GM18517 (cell line): ENCODE measurements at regions not wholly inside any gene's neighbourhood (a gene's known extent, or its start where the extent isn't known, plus 50 kb on each side); places are given as distances from the start of the nearest gene placed in this dataset.

Experiments
- ATAC-seq: cut with Tn5 transposase; IDR thresholded peaks from one replicate; pipeline ENCODE4 v1.9.1; 2021; ENCODE audit warnings: mild to moderate bottlenecking, moderate library complexity; ENCODE audit not compliant: unreplicated experiment

GRCh38 chr12:124633365-124634362 is 66.3 kb upstream of the NCOR2 start:
- no peak for ATAC-seq

GRCh38 chr12:124632519-124632984 is 65.1 kb upstream of the NCOR2 start:
- ATAC-seq = no peak

DNA sequence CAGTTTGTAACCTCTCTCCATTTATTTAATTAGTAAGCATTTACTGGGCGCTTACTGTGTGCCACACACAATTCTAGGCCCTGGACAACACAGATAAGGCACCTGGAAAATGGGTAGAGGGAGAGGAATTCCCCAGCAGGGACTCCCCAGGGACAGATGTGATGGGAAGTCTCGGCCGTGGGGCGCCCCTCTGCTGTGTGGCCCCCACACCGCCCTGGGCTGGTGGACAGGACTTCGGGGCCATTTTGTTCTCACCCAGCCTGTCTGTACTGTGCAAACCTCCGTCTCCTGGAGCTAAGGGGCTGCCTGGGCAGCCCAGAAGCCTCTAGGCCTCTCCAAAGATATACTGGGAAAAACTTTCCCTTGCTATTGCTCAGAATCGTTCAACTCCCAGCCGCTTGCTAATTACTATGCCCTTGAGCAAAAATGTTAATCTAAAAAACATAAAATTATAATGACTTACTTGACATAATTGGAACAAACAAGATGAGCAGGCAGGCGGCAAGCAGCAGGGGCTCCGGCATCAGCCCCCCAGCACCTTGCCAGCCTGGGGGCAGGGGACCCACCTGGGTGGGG is 64.4 kb upstream of the NCOR2 start:
- ATAC-seq = no peak

- no peak for ATAC-seq
Observed at GRCh38 chr12:124630791-124631313, 63.4 kb upstream of the NCOR2 start.

DNA sequence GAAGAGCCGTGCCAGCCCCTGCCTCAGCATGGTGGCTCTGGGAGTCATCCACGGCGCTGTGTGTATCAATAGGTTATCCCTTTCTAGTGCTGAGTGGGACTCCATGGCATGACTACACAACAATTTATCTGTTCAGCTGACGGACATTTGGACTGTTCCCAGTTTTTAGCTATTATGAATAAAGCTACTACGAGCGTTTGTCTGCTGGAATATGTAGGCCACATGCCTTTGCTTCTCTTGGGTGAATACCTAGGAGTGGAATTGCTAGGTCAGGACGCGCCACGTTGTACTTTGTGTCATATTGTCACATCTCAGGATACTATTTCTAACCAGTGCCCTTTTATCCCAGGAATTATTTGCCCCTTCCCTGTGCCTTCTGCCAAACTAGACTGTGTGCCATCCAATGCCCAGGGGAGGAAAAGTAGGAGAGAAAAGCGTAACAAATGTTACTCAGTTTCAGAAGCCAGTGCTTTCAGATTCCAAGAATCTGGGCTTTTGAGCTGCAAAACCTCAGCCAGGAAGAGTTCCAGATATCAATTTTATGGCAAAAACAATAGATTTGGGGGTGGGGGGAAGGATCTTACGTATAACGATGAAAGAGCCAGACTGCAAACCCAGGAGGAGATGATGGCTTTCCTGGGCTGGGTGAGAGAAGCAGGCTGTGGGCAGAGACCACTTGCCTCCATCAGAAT is 62.5 kb upstream of the NCOR2 start:
- ATAC-seq = no peak

DNA sequence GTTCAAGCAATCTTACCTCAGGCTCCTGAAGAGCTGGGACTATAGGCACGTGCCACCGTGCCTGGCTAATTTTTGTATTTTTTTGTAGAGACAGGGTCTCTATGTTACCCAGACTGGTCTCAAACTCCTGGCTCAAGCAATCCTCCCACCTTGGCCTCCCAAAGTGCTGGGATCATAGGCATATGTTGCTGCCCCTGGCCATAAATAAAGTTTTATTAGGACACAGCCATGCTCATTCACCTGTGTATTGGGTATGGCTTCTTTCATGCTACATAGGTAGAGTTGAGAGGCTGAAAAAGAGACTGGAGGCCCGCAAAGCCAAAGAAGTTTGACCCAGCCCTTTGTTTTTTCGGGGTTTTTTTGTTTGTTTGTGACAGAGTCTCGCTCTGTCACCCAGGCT is 61.7 kb upstream of the NCOR2 start:
- ATAC-seq = no peak

GRCh38 chr12:124627956-124628355 is 60.5 kb upstream of the NCOR2 start:
- no peak for ATAC-seq

- no peak for ATAC-seq
Observed at GRCh38 chr12:124626971-124627411, 59.6 kb upstream of the NCOR2 start.

DNA sequence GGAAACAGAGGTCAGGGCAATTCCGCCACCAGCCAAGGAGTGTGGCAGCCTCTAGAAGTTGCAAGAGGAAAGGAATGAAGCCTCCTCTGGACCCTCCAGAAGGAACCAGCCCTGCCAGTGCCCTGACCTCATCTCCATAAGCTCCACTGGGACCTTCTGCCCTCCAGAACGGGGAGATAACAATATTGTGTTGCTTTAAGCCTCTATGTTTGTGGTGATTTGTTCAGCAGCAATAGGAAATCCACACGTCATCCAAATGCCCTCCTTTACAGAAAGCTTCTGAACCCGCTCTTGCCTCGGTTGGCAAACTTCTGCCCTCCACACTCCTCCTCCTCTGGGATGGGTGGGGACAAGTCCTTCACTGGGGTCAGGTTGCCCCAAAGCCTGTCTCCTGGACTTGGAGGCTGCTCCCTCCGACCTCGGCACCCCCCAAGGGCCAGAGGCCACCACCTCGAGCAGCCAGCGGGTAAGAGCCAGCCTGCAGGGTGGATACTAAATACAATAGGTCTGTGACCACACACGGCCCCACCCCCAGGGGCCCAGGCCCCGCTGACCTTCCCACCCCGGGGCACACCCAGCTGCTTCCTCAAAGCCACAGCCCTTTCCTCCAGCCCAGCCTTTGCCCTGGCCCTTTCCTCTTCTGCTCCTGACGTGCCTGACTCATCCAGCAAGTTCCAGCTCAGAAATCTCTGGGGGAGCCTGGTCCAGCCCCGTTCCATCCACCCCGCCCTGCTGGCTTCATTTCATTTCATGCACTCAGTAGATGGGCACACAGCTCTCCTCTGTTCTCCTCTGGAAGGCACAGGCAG is 58.7 kb upstream of the NCOR2 start:
- ATAC-seq = no peak

DNA sequence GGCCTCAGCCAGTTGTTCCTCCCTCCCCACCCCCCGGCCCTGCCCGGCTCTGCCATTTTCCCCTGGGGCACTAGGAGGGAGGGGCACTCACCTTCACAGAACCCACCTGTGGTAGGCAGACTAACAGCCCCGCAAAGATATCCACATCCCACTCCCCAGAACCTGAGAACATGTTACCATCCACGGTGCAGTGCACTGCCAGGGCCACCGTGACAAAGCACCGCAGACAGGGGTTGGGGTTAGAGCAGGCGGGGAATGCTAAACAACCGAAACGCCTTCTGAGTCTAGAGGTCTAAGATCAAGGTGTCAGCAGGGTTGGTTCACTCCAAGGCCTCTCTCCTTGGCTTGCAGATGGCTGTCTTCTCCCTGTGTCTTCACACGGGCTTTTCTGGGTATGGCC is 57.4 kb upstream of the NCOR2 start:
- no peak for ATAC-seq

- no peak for ATAC-seq
Observed at GRCh38 chr12:124623344-124624035, 56.1 kb upstream of the NCOR2 start.

- no peak for ATAC-seq
Observed at GRCh38 chr12:124622764-124623163, 55.4 kb upstream of the NCOR2 start.

DNA sequence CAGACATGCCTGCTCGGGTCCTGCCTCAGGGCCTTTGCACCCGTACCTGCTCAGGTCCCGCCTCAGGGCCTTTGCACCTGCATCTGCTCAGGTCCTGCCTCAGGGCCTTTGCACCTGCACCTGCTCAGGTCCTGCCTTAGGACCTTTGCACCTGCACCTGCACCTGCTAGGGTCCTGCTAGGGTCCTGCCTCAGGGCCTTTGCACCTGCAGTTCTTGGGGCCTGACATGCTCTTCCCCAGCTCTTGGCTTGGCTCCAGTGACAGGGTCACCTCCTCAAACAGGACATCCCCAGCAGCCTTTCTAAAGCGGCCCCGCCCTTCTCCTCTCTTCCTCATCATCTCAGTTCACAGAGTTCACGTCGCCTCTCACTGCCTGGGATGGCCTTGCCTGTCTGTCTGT is 54.9 kb upstream of the NCOR2 start:
- ATAC-seq = no peak

DNA sequence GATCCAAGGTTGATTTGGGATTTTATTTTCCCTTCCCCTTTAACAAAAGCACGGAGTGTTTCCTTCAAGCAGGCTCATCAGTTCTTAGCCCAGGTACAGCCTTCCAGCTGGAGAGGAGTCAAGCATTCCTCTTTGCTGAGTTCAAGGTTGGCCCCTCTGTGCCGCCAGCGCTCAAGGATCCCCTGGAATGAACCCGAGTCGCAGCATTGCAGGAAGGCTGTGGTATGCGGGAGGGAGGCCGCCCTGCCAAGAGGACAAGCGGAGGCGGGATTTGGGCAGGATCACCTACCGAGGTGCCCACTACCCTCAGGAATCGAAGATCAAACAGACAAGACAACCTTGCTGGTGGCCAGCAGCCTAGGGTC is 53.9 kb upstream of the NCOR2 start:
- no peak for ATAC-seq

DNA sequence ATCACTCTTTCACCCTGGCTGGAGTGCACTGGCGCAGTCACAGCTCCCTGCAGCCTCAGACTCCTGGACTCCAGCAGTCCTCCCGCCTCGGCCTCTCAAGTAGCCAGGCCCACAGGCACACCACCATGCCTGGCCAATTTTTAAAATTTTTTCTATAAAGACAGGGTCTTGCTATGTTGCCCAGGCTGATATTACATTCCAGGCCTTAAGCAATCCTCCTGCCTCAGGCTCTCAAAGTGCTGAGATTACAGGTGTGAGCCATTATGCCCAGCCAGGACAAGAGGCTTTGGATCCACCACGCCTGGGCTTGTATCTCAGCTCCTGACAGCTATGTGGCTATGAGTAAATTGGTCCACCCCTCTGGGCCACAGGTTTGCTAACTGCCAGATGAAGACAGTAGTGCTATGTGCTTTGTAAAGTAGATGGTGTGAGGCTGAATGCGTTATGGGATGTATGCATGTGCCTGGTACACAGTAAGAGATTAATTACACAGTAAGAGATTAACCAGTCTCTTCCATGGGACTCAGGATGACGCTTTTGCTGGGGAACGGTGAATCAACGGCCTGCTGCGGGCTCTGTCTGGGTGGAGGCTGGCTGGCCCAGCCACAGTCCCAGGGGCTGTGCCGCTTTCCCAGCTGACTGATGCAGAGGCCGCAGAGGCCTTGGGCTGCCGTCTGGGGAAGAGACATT is 53.3 kb upstream of the NCOR2 start:
- no peak for ATAC-seq

DNA sequence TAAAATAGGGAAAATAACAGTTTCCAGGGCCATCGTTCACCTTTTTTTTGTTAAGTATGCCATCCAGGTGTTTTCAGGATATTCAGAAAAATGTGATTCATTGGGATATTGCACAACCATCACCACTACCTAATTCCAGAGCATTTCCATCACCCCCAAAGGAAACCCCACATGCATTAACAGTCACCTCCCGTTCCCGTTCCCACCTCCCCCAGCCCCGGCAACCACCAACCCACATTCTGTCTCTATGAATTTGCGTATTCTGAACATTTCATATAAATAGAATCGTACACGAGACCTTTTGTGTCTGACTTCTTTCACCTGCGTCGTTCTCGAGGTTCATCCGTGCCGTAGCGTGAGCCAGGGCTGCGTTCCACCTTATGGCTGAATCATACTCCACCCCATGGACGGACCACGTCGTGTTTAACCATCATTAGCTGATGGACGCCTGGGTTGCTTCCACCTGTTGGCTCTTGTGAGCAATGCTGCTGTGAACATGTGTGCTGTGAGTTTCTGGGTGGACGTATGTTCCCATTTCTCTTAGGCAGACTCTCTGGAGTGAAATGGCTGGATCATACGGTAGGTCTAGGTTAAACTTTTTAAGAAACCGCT is 51.0 kb upstream of the NCOR2 start:
- ATAC-seq = no peak

- ATAC-seq = no peak
Observed at GRCh38 chr12:124617615-124618014, 50.2 kb upstream of the NCOR2 start.
